Activated naive CD4-positive, alpha-beta T cell treated with anti-CD3 and anti-CD28 coated beads for 36 hours (primary cell): ENCODE measurements at regions not wholly inside any gene's neighbourhood (a gene's known extent, or its start where the extent isn't known, plus 50 kb on each side); places are given as distances from the start of the nearest gene placed in this dataset.
"Not testable (repeated sequence)": the region's sequence is repeated elsewhere in the genome, so short reads cannot be mapped to it uniquely, and the experiment has no call there.

Experiments used
- CTCF ChIA-PET: fragments of 350-600 bp; sonication (Branson Sonifier 250); formaldehyde crosslinking; loops from one replicate; lab custom pipeline; 2021; ENCODE audit warnings: antibody characterized with exemption; lab: Charles Lee
- DNase-seq: peaks from one replicate; pipeline ENCODE4 v3.0.0-alpha.2; 2020
- H3K27ac Mint-ChIP-seq: one replicate; pipeline ENCODE4 v1.8.0; 2021; ENCODE audit warnings: mild to moderate bottlenecking, mixed read lengths
- H3K27me3 Mint-ChIP-seq: one replicate; pipeline ENCODE4 v1.8.0; 2021; ENCODE audit warnings: low read depth, mixed read lengths
- H3K36me3 Mint-ChIP-seq: one replicate; pipeline ENCODE4 v1.8.0; 2021; ENCODE audit warnings: low read depth, mixed read lengths
- H3K4me1 Mint-ChIP-seq: one replicate; pipeline ENCODE4 v1.8.0; 2021; ENCODE audit warnings: low read depth, mixed read lengths
- H3K4me3 Mint-ChIP-seq: one replicate; pipeline ENCODE4 v1.8.0; 2021; ENCODE audit warnings: mild to moderate bottlenecking, moderate library complexity, mixed read lengths
- H3K9me3 Mint-ChIP-seq: one replicate; pipeline ENCODE4 v1.8.0; 2021; ENCODE audit warnings: mixed read lengths
- intact Hi-C: fragments of 100-400 bp; cut with micrococcal nuclease; formaldehyde crosslinking; loops from one replicate; pipeline ENCODE4 v1.15.1; 2023

- CTCF ChIA-PET = no interaction called here
- DNase-seq = no peak
- Mint-ChIP-seq H3K27ac (no peak overlapping the region), H3K9me3 (peaks cover 65% of the 10 kb centered on the region), H3K36me3 (peaks cover 9% of the 10 kb centered on the region), H3K4me3 (no peak overlapping the region), H3K4me1 (no peaks in the 10 kb centered on the region), H3K27me3 (no peaks in the 10 kb centered on the region)
- intact Hi-C loops = no loop called here
These were observed 284.0 kb downstream of the ALG10 start for GRCh38 chr12:34306133-34306830.

GRCh38 chr12:34309806-34310804 is 287.8 kb downstream of the ALG10 start:
- H3K9me3 Mint-ChIP-seq = peaks cover 60% of the 10 kb centered on the region
- H3K27ac Mint-ChIP-seq, H3K27me3 Mint-ChIP-seq, H3K4me1 Mint-ChIP-seq, DNase-seq, CTCF ChIA-PET, H3K4me3 Mint-ChIP-seq, H3K36me3 Mint-ChIP-seq, intact Hi-C loops: not testable (repeated sequence)

GRCh38 chr12:34311337-34311736 is 289.0 kb downstream of the ALG10 start:
- Mint-ChIP-seq H3K4me1 (no peaks in the 10 kb centered on the region), H3K27me3 (no peaks in the 10 kb centered on the region), H3K36me3 (peaks cover 7% of the 10 kb centered on the region), H3K4me3 (no peak overlapping the region), H3K9me3 (peaks cover 55% of the 10 kb centered on the region), H3K27ac (no peak overlapping the region)
- CTCF ChIA-PET = no interaction called here
- no peak for DNase-seq
- intact Hi-C loops = no loop called here

- intact Hi-C loops = no loop called here
- Mint-ChIP-seq H3K27ac (no peak overlapping the region), H3K4me1 (no peaks in the 10 kb centered on the region), H3K36me3 (peaks cover 3% of the 10 kb centered on the region), H3K4me3 (no peak overlapping the region), H3K9me3 (peaks cover 46% of the 10 kb centered on the region), H3K27me3 (no peaks in the 10 kb centered on the region)
- CTCF ChIA-PET = no interaction called here
- no peak for DNase-seq
These were observed 305.4 kb downstream of the ALG10 start for GRCh38 chr12:34327671-34328070.

- intact Hi-C loops = no loop called here
These were observed 311.0 kb downstream of the ALG10 start for GRCh38 chr12:34333337-34333736.

GRCh38 chr12:34334538-34334937 is 312.2 kb downstream of the ALG10 start:
- no peaks in the 10 kb centered on the region for H3K27me3 Mint-ChIP-seq
- H3K4me3 Mint-ChIP-seq = no peak overlapping the region
- no peak for DNase-seq
- no peaks in the 10 kb centered on the region for H3K4me1 Mint-ChIP-seq
- H3K9me3 Mint-ChIP-seq = peaks cover 3% of the 10 kb centered on the region
- CTCF ChIA-PET = no interaction called here
- intact Hi-C loops = no loop called here
- H3K27ac Mint-ChIP-seq = no peak overlapping the region
- H3K36me3 Mint-ChIP-seq = no peaks in the 10 kb centered on the region

More at GRCh38 chr12:34333337-34333736, 311.0 kb downstream of the ALG10 start:
- no peaks in the 10 kb centered on the region for H3K4me1 Mint-ChIP-seq
- H3K27me3 Mint-ChIP-seq = no peaks in the 10 kb centered on the region
- peaks cover 10% of the 10 kb centered on the region for H3K9me3 Mint-ChIP-seq
- DNase-seq = no peak
- no peaks in the 10 kb centered on the region for H3K36me3 Mint-ChIP-seq
- CTCF ChIA-PET = no interaction called here
- H3K27ac Mint-ChIP-seq = no peak overlapping the region
- H3K4me3 Mint-ChIP-seq = no peak overlapping the region

- Mint-ChIP-seq H3K36me3 (peaks cover 1% of the 10 kb centered on the region), H3K9me3 (peaks cover 1% of the 10 kb centered on the region), H3K4me3 (no peak overlapping the region), H3K27ac (no peak overlapping the region), H3K27me3 (no peaks in the 10 kb centered on the region), H3K4me1 (no peaks in the 10 kb centered on the region)
- intact Hi-C loops = no loop called here
- CTCF ChIA-PET = no interaction called here
- DNase-seq = no peak
These were observed 312.9 kb downstream of the ALG10 start for GRCh38 chr12:34334953-34335743.

GRCh38 chr12:34335819-34336262 is 313.5 kb downstream of the ALG10 start:
- CTCF ChIA-PET = no interaction called here
- no peak for DNase-seq
- Mint-ChIP-seq H3K27me3 (no peaks in the 10 kb centered on the region), H3K4me3 (no peak overlapping the region), H3K36me3 (peaks cover 1% of the 10 kb centered on the region), H3K27ac (no peak overlapping the region), H3K9me3 (peaks cover 1% of the 10 kb centered on the region), H3K4me1 (no peaks in the 10 kb centered on the region)
- intact Hi-C loops = no loop called here

- intact Hi-C loops = no loop called here
- H3K36me3 Mint-ChIP-seq = peaks cover 1% of the 10 kb centered on the region
- no peak for DNase-seq
- no peak overlapping the region for H3K4me3 Mint-ChIP-seq
- CTCF ChIA-PET = no interaction called here
- H3K4me1 Mint-ChIP-seq = no peaks in the 10 kb centered on the region
- no peaks in the 10 kb centered on the region for H3K27me3 Mint-ChIP-seq
- H3K27ac Mint-ChIP-seq = no peak overlapping the region
- peaks cover 3% of the 10 kb centered on the region for H3K9me3 Mint-ChIP-seq
These were observed 314.5 kb downstream of the ALG10 start for GRCh38 chr12:34336619-34337465.

- Mint-ChIP-seq H3K9me3 (peaks cover 3% of the 10 kb centered on the region), H3K27ac (no peak overlapping the region), H3K4me1 (no peaks in the 10 kb centered on the region), H3K4me3 (no peak overlapping the region), H3K36me3 (peaks cover 1% of the 10 kb centered on the region), H3K27me3 (no peaks in the 10 kb centered on the region)
- no peak for DNase-seq
- CTCF ChIA-PET = interaction anchor here (0.7 kb wide), 1 partner anchor 78 kb away, joined by 3 read pairs; no protein-coding TSS in a partner anchor
- intact Hi-C loops = no loop called here
These were observed 316.5 kb downstream of the ALG10 start for GRCh38 chr12:34338751-34339150.

- Mint-ChIP-seq H3K9me3 (peaks cover 3% of the 10 kb centered on the region), H3K27me3 (no peaks in the 10 kb centered on the region), H3K4me1 (no peaks in the 10 kb centered on the region), H3K27ac (no peak overlapping the region), H3K4me3 (no peak overlapping the region), H3K36me3 (peaks cover 1% of the 10 kb centered on the region)
- DNase-seq = no peak
- CTCF ChIA-PET = no interaction called here
- intact Hi-C loops = no loop called here
These were observed 317.6 kb downstream of the ALG10 start for GRCh38 chr12:34339922-34340321.
